GM21526 (cell line): ENCODE measurements at regions not wholly inside any gene's neighbourhood (a gene's known extent, or its start where the extent isn't known, plus 50 kb on each side); places are given as distances from the start of the nearest gene placed in this dataset.

ENCODE experiments used
- ATAC-seq: cut with Tn5 transposase; IDR thresholded peaks from one replicate; pipeline ENCODE4 v1.9.1; 2021; ENCODE audit warnings: moderate library complexity; ENCODE audit not compliant: unreplicated experiment, low FRiP score

DNA sequence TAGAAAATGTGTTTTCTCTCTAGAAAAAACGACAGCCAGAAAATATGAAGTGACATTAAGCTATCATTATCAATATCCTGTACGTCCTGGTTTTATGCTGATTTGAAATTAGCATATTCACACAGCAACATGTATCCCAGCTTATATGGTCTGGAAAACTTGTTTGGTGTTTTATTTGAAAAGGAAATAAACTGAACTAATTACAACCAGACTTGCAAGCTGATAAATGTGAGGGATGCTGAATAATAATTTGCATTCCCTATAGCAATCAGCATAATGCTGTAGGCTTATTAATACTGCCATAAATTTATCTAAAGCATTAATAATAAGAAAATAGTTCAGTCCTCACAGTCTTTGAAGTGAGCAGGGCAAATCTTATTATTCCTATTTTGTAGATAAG is 336.9 kb upstream of the UMPS start:
- ATAC-seq = no peak

DNA sequence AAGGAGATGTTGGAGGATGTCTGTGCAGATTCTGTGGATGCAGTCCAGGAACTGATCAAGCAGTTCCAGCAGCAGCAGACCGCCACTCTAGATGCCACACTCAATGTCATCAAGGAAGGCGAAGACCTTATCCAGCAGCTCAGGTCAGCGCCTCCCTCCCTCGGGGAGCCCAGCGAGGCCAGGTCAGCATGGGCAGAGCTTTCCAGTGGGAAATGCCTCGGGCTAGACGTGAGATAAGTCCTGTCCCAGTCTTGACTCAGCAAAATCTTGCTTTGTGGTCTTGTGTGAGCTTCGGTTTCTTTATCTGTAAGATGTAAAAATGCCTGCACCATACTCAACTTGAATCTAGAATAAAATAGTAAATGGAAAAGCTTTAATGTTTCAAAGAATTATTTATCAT is 335.1 kb upstream of the UMPS start:
- ATAC-seq = no peak

DNA sequence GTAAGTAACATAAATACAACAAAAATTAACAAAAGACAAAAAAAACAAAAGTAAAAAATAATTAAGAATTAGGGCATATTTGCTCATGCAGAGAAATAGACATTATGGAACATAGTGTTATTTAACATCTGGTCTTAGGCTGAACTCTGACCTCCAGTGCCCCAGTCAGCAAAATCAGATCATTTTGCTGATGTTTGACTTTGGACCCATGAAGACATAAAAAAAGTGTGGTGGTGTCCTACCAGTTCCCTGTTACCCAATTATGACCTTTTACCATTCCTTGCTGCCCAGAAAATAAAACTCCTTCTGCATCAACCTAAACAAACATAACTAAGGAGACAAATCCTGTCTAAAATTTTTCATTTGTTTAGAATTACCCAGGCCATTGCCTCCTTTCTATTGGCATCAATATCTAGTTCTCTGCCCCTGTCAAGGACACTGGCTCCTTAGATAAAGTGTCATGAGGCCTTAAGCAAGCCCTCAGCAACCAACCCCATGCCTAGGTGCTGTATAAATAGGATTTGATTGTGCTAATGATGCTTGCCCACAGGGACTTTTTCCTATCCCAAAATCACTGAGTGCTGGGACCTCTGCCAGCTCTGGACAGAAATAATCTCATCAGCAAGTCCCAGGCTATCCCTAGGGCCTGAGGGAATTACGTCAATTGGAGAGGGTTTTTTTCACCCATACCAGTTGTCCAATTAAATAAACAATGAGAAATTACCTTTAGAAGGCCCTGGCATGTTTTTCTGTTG is 334.5 kb upstream of the UMPS start:
- no peak for ATAC-seq

DNA sequence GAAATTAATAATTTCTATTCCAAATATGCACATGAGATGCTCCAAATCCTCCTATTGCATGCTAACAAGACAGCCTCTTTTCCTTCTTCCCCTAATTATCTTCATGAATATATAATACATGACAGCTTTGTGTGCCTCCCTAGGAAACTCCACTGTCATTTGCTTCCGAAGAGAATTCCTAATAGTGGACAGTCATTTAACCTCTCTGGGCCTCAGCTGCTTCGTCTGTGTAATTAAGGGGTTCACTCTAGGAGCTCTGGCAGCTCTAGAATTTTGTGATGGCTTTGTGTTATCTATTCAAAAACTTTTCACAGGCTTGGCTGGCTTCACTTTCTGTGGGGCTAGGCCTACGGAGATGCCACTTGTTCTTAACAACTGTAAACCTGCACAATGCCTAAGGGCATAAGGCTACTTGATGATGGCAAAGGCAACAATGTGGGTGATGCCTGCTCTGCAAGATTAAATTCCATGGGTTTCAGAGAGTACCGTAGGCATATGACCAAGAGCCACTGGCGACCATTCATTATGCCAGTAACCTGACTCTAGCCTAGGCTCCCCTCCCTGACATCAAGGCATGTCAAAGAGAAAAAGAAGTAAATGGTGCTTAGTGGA is 333.8 kb upstream of the UMPS start:
- no peak for ATAC-seq

GRCh38 chr3:124397088-124397487 is 333.2 kb upstream of the UMPS start:
- no peak for ATAC-seq

DNA sequence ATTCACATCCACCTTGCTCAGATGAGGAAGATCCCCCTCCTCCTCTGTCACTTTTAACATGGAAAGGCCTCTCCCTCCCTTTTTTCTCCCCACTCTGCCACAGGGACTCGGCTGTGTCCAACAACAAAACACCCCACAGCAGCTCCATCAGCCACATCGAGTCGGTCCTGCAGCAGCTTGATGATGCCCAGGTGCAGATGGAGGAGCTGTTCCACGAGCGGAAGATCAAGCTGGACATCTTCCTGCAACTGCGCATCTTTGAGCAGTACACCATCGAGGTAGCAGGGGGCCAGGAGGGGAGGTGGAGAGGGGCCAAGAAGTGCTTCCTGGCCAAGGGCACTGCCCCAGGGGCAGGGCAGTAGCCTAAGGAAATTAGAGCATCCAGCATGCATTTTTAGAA is 331.7 kb upstream of the UMPS start:
- no peak for ATAC-seq

DNA sequence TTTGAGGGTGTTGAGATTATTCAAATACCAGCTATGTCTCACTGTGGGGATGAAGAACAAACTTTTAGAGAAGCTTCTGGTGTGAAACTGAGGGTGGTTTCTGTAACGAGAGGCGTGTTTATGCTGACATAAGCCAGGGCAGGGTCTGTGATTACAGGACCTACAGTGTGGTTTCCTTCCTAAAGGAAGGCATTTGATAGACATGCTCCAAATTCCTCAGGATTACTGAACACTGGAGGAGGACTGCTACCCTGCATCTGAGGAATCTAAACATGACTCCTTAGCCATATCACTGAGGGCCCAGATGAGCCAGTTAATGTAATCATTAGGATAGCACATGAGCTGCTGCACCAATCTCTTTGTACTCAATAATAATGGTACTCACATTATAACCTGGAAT is 328.4 kb upstream of the UMPS start:
- no peak for ATAC-seq

DNA sequence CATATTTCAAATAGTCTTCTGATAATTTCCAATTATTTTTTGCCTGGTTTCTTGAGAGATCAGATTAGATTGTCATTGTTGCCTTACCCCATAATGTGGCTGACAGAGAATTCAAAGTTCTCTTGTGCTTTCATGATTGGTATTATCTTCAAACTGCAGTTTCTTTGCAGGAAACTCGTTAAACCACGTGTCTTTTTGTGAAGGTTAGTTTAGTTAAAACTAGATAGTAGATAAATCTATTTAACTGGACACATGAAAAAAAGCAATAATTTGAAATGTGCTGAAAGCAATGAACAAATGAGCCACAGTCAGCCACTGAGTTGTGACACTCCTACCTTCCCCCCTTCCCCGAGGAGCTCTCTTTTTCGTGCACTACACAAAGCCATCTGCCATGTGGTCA is 327.5 kb upstream of the UMPS start:
- no peak for ATAC-seq

DNA sequence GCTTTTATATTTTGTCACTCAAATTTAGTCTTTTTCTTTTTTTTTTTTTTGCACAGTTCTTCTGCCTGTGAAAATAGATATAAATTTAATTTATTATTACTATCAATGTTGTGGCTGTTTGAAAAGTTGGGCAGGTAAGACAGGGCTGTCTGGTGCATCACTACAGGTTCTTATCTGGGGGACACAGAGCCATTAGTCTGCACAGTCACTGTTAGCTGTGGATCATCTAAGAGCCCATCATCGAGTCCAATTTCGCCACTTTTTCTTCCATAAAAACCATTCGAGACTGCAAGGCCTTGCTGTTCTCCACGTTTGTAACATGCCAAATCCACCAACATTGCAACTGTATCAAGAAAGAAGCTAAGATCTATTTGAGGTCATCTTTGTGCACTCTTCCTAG is 325.6 kb upstream of the UMPS start:
- no peak for ATAC-seq

DNA sequence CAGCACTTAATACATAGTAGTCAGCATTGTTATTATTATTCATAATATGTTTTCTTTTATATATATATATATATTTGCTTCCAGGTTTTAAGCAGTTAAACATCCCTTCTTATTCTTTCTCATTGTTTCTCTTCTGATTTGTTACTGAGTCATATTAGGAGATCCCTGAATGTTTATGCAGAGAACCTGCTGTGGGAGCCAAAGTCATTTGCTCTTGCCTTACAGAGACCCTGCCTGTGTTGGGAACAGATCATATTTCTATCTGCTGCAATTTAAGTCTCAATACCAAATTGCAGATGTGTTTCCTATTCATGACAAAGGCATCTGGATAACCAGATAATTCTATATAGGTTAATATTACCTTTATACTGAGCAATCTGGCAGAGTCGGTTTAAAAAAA is 323.0 kb upstream of the UMPS start:
- no peak for ATAC-seq

GRCh38 chr3:124409650-124410275 is 320.5 kb upstream of the UMPS start:
- ATAC-seq = no peak

- ATAC-seq = no peak
Measured at GRCh38 chr3:124410471-124410870, 319.8 kb upstream of the UMPS start.

- ATAC-seq = no peak
Measured at GRCh38 chr3:124411728-124412127, 318.5 kb upstream of the UMPS start.

- ATAC-seq = no peak
Measured at GRCh38 chr3:124412644-124413043, 317.6 kb upstream of the UMPS start.

GRCh38 chr3:124413393-124413792 is 316.9 kb upstream of the UMPS start:
- no peak for ATAC-seq

GRCh38 chr3:124413989-124414598 is 316.2 kb upstream of the UMPS start:
- no peak for ATAC-seq

DNA sequence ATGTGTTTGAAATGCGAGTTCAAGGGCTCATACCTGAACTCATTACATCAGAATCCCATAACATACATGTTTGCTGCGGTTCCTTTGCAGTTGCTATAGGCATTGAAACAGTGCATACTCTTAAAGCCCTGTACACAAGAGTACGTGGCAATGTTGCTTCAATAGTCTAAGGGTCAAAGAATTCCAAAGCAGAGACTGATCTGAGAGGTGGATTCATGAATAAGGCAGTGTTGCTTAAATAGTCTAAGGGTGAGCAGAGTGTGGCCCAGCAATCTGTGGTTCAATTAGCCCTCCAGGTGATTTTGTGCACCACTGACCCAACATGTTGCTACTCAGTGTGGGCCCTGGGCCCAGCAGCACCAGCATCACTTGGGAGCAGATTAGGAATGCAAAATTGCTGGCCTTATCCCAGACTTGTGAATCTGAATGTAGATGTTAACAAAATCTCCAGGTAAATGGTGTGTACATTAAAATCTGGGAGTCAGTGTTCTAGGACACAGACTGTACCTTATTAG is 314.7 kb upstream of the UMPS start:
- ATAC-seq = no peak

GRCh38 chr3:124419303-124419702 is 310.9 kb upstream of the UMPS start:
- no peak for ATAC-seq

DNA sequence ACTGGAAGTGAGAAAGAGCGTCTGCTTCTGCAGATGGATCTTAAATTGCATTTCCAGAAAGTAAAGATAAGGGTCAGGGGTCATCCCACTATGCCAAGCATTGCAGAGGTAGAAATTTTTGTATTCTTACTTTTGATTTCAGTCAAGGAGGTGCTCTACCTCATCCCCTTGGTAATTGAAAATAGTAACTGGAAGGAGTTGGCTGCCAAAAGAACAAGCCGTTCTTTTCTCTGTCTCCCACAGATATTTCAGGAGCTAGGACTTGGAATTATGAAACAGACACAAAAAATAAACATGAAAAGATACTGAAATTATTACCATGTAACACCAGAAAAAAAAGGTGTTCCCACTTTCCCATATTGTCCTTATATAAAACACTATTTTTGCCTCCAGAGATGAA is 309.9 kb upstream of the UMPS start:
- no peak for ATAC-seq

GRCh38 chr3:124422805-124423204 is 307.4 kb upstream of the UMPS start:
- ATAC-seq = no peak

GRCh38 chr3:124424396-124424795 is 305.9 kb upstream of the UMPS start:
- ATAC-seq = no peak
